Esophagus squamous epithelium (tissue), 4 donors: ENCODE measurements at regions not wholly inside any gene's neighbourhood (a gene's known extent, or its start where the extent isn't known, plus 50 kb on each side); places are given as distances from the start of the nearest gene placed in this dataset.

ENCODE experiments used
- CTCF ChIP-seq, 6 experiments: fragments of 450-650 bp in 4 of 6; fragments of 200-600 bp in 2 of 6; sonication (generic) in 2 of 6; IDR thresholded peaks; one replicate each; pipeline ENCODE4 v1.5.1; 2016 to 2019; ENCODE audit warnings: antibody characterized with exemption in 6 of 6, mild to moderate bottlenecking in 4 of 6, moderate library complexity in 4 of 6
- POLR2A ChIP-seq, 4 donors: fragments of 450-650 bp; IDR thresholded peaks; one replicate each; pipeline ENCODE4 v1.6.1; 2017; ENCODE audit warnings: antibody characterized with exemption in 4 of 4, mild to moderate bottlenecking in 4 of 4, moderate library complexity in 3 of 4

- TF ChIP-seq CTCF (IDR thresholded peaks at IDR 0.05) (no peak), POLR2A (IDR thresholded peaks at IDR 0.05) (no peak)
Measured at GRCh38 chr1:30589083-30589482, 134.3 kb downstream of the MATN1 start.
